ENCODE measurements at regions not wholly inside any gene's neighbourhood (a gene's known extent, or its start where the extent isn't known, plus 50 kb on each side); places are given as distances from the start of the nearest gene placed in this dataset.
"Not testable (repeated sequence)": the region's sequence is repeated elsewhere in the genome, so short reads cannot be mapped to it uniquely, and the experiment has no call there.

- in situ Hi-C loops (cut with HindIII; ENCODE audit: low pct_unique_long_range_greater_than_20kb, low sequenced_read_pairs) = no loop called here
- no peak for DNase-seq (ENCODE audit: low read depth in 1 of 2, low spot score in 1 of 2)
- TF ChIP-seq JUND (IDR thresholded peaks at IDR 0.05; ENCODE audit: low read depth) = no peak
Observed at GRCh38 chr7:156566812-156567549, 73.6 kb upstream of the RNF32 start.

GRCh38 chr7:156565002-156565401, 75.6 kb upstream of the RNF32 start:
- in situ Hi-C loops (cut with HindIII; ENCODE audit: low pct_unique_long_range_greater_than_20kb, low sequenced_read_pairs); DNase-seq (ENCODE audit: low read depth in 1 of 2, low spot score in 1 of 2): not testable (repeated sequence)

GRCh38 chr7:156560696-156561095, 79.9 kb upstream of the RNF32 start:
- in situ Hi-C loops (cut with HindIII; ENCODE audit: low pct_unique_long_range_greater_than_20kb, low sequenced_read_pairs) = no loop called here

GRCh38 chr7:156560075-156560474, 80.5 kb upstream of the RNF32 start:
- TF ChIP-seq JUND (IDR thresholded peaks at IDR 0.05; ENCODE audit: low read depth) = no peak
- in situ Hi-C loops (cut with HindIII; ENCODE audit: low pct_unique_long_range_greater_than_20kb, low sequenced_read_pairs) = no loop called here
- DNase-seq (ENCODE audit: low read depth in 1 of 2, low spot score in 1 of 2) = peak in 1 of 2 experiments; percentile 25

More at GRCh38 chr7:156560696-156561095, 79.9 kb upstream of the RNF32 start:
- no peak for DNase-seq (ENCODE audit: low read depth in 1 of 2, low spot score in 1 of 2)
- TF ChIP-seq JUND (IDR thresholded peaks at IDR 0.05; ENCODE audit: low read depth) = no peak

- in situ Hi-C loops (cut with HindIII; ENCODE audit: low pct_unique_long_range_greater_than_20kb, low sequenced_read_pairs) = no loop called here
- no peak for TF ChIP-seq JUND (IDR thresholded peaks at IDR 0.05; ENCODE audit: low read depth)
- no peak for DNase-seq (ENCODE audit: low read depth in 1 of 2, low spot score in 1 of 2)
Observed at GRCh38 chr7:156559001-156559400, 81.6 kb upstream of the RNF32 start.

GRCh38 chr7:156558198-156558597, 82.4 kb upstream of the RNF32 start:
- TF ChIP-seq JUND (IDR thresholded peaks at IDR 0.05; ENCODE audit: low read depth) = no peak
- DNase-seq (ENCODE audit: low read depth in 1 of 2, low spot score in 1 of 2) = no peak
- in situ Hi-C loops (cut with HindIII; ENCODE audit: low pct_unique_long_range_greater_than_20kb, low sequenced_read_pairs) = no loop called here

- TF ChIP-seq JUND (IDR thresholded peaks at IDR 0.05; ENCODE audit: low read depth) = no peak
- in situ Hi-C loops (cut with HindIII; ENCODE audit: low pct_unique_long_range_greater_than_20kb, low sequenced_read_pairs) = no loop called here
- DNase-seq (ENCODE audit: low read depth in 1 of 2, low spot score in 1 of 2) = no peak
Observed at GRCh38 chr7:156556083-156556482, 84.5 kb upstream of the RNF32 start.

- DNase-seq (ENCODE audit: low read depth in 1 of 2, low spot score in 1 of 2) = peak in 1 of 2 experiments; percentile 49
- no peak for TF ChIP-seq JUND (IDR thresholded peaks at IDR 0.05; ENCODE audit: low read depth)
- in situ Hi-C loops (cut with HindIII; ENCODE audit: low pct_unique_long_range_greater_than_20kb, low sequenced_read_pairs) = no loop called here
Observed at GRCh38 chr7:156554488-156554887, 86.1 kb upstream of the RNF32 start.

- no peak for DNase-seq (ENCODE audit: low read depth in 1 of 2, low spot score in 1 of 2)
- in situ Hi-C loops (cut with HindIII; ENCODE audit: low pct_unique_long_range_greater_than_20kb, low sequenced_read_pairs) = no loop called here
- no peak for TF ChIP-seq JUND (IDR thresholded peaks at IDR 0.05; ENCODE audit: low read depth)
Observed at GRCh38 chr7:156549636-156550035, 90.9 kb upstream of the RNF32 start.

- in situ Hi-C loops (cut with HindIII; ENCODE audit: low pct_unique_long_range_greater_than_20kb, low sequenced_read_pairs) = no loop called here
- no peak for DNase-seq (ENCODE audit: low read depth in 1 of 2, low spot score in 1 of 2)
- no peak for TF ChIP-seq JUND (IDR thresholded peaks at IDR 0.05; ENCODE audit: low read depth)
Observed at GRCh38 chr7:156547884-156548561, 92.6 kb upstream of the RNF32 start.

GRCh38 chr7:156545979-156546378, 94.6 kb upstream of the RNF32 start:
- in situ Hi-C loops (cut with HindIII; ENCODE audit: low pct_unique_long_range_greater_than_20kb, low sequenced_read_pairs) = no loop called here
- no peak for DNase-seq (ENCODE audit: low read depth in 1 of 2, low spot score in 1 of 2)
- no peak for TF ChIP-seq JUND (IDR thresholded peaks at IDR 0.05; ENCODE audit: low read depth)

- TF ChIP-seq JUND (IDR thresholded peaks at IDR 0.05; ENCODE audit: low read depth) = no peak
- DNase-seq (ENCODE audit: low read depth in 1 of 2, low spot score in 1 of 2) = peak in 1 of 2 experiments; percentile 20
- in situ Hi-C loops (cut with HindIII; ENCODE audit: low pct_unique_long_range_greater_than_20kb, low sequenced_read_pairs) = no loop called here
Observed at GRCh38 chr7:156544919-156545715, 95.5 kb upstream of the RNF32 start.
